ENCODE measurements at regions not wholly inside any gene's neighbourhood (a gene's known extent, or its start where the extent isn't known, plus 50 kb on each side); places are given as distances from the start of the nearest gene placed in this dataset.

GRCh38 chr1:187648091-187648490 lies 819.3 kb downstream of the PLA2G4A start:
- TF ChIP-seq EZH2phosphoT487 (IDR thresholded peaks at IDR 0.05; ENCODE audit: low read depth) = no peak
- TF ChIP-seq, protein P1, sequence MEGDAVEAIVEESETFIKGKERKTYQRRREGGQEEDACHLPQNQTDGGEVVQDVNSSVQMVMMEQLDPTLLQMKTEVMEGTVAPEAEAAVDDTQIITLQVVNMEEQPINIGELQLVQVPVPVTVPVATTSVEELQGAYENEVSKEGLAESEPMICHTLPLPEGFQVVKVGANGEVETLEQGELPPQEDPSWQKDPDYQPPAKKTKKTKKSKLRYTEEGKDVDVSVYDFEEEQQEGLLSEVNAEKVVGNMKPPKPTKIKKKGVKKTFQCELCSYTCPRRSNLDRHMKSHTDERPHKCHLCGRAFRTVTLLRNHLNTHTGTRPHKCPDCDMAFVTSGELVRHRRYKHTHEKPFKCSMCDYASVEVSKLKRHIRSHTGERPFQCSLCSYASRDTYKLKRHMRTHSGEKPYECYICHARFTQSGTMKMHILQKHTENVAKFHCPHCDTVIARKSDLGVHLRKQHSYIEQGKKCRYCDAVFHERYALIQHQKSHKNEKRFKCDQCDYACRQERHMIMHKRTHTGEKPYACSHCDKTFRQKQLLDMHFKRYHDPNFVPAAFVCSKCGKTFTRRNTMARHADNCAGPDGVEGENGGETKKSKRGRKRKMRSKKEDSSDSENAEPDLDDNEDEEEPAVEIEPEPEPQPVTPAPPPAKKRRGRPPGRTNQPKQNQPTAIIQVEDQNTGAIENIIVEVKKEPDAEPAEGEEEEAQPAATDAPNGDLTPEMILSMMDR (IDR thresholded peaks at IDR 0.05; ENCODE audit: low read depth, low read length) = no peak

Measured in OCI-LY3 (cell line).